HS-5 (cell line): ENCODE measurements at regions not wholly inside any gene's neighbourhood (a gene's known extent, or its start where the extent isn't known, plus 50 kb on each side); places are given as distances from the start of the nearest gene placed in this dataset.
"Not testable (repeated sequence)": the region's sequence is repeated elsewhere in the genome, so short reads cannot be mapped to it uniquely, and the experiment has no call there.

Source experiments
- DNase-seq: peaks from one replicate; pipeline ENCODE4 v3.0.0-alpha.2; 2012; ENCODE audit warnings: low read depth

- not testable (repeated sequence) for DNase-seq
Observed at GRCh38 chr7:65145710-65146109, 139.2 kb upstream of the ERV3-1 start.

GRCh38 chr7:65145008-65145407, 138.5 kb upstream of the ERV3-1 start:
- DNase-seq = not testable (repeated sequence)

- not testable (repeated sequence) for DNase-seq
Observed at GRCh38 chr7:65144557-65144956, 138.1 kb upstream of the ERV3-1 start.

GRCh38 chr7:65144119-65144518, 137.6 kb upstream of the ERV3-1 start:
- not testable (repeated sequence) for DNase-seq

- not testable (repeated sequence) for DNase-seq
Observed at GRCh38 chr7:65141894-65142293, 135.4 kb upstream of the ERV3-1 start.

- DNase-seq = not testable (repeated sequence)
Observed at GRCh38 chr7:65141405-65141778, 134.9 kb upstream of the ERV3-1 start.

GRCh38 chr7:65140543-65141404, 134.3 kb upstream of the ERV3-1 start:
- DNase-seq = not testable (repeated sequence)

- not testable (repeated sequence) for DNase-seq
Observed at GRCh38 chr7:65136850-65137249, 130.4 kb upstream of the ERV3-1 start.

GRCh38 chr7:65133087-65133486, 126.6 kb upstream of the ERV3-1 start:
- not testable (repeated sequence) for DNase-seq

GRCh38 chr7:65132256-65132655, 125.8 kb upstream of the ERV3-1 start:
- not testable (repeated sequence) for DNase-seq

GRCh38 chr7:65127364-65127763, 120.9 kb upstream of the ERV3-1 start:
- DNase-seq = not testable (repeated sequence)

- not testable (repeated sequence) for DNase-seq
Observed at GRCh38 chr7:65124600-65124999, 118.1 kb upstream of the ERV3-1 start.

GRCh38 chr7:65105650-65106203, 99.2 kb upstream of the ERV3-1 start:
- DNase-seq = not testable (repeated sequence)

GRCh38 chr7:65100499-65100898, 94.0 kb upstream of the ERV3-1 start:
- not testable (repeated sequence) for DNase-seq

- not testable (repeated sequence) for DNase-seq
Observed at GRCh38 chr7:65081669-65082055, 75.2 kb upstream of the ERV3-1 start.

GRCh38 chr7:65080799-65081668, 74.5 kb upstream of the ERV3-1 start:
- peak; percentile 63 for DNase-seq

- not testable (repeated sequence) for DNase-seq
Observed at GRCh38 chr7:65074959-65075358, 68.5 kb upstream of the ERV3-1 start.

GRCh38 chr7:65073160-65073559, 66.7 kb upstream of the ERV3-1 start:
- not testable (repeated sequence) for DNase-seq

- not testable (repeated sequence) for DNase-seq
Observed at GRCh38 chr7:65071854-65072431, 65.5 kb upstream of the ERV3-1 start.

GRCh38 chr7:65069476-65069875, 63.0 kb upstream of the ERV3-1 start:
- DNase-seq = not testable (repeated sequence)

- not testable (repeated sequence) for DNase-seq
Observed at GRCh38 chr7:65062566-65062965, 56.1 kb upstream of the ERV3-1 start.

- DNase-seq = not testable (repeated sequence)
Observed at GRCh38 chr7:65059247-65059646, 52.8 kb upstream of the ERV3-1 start.
